ENCODE measurements at regions not wholly inside any gene's neighbourhood (a gene's known extent, or its start where the extent isn't known, plus 50 kb on each side); places are given as distances from the start of the nearest gene placed in this dataset.
"Not testable (repeated sequence)": the region's sequence is repeated elsewhere in the genome, so short reads cannot be mapped to it uniquely, and the experiment has no call there.

GRCh38 chr7:68767462-68767861, 830.8 kb upstream of the AUTS2 start:
- TF ChIP-seq, protein P1, sequence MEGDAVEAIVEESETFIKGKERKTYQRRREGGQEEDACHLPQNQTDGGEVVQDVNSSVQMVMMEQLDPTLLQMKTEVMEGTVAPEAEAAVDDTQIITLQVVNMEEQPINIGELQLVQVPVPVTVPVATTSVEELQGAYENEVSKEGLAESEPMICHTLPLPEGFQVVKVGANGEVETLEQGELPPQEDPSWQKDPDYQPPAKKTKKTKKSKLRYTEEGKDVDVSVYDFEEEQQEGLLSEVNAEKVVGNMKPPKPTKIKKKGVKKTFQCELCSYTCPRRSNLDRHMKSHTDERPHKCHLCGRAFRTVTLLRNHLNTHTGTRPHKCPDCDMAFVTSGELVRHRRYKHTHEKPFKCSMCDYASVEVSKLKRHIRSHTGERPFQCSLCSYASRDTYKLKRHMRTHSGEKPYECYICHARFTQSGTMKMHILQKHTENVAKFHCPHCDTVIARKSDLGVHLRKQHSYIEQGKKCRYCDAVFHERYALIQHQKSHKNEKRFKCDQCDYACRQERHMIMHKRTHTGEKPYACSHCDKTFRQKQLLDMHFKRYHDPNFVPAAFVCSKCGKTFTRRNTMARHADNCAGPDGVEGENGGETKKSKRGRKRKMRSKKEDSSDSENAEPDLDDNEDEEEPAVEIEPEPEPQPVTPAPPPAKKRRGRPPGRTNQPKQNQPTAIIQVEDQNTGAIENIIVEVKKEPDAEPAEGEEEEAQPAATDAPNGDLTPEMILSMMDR (IDR thresholded peaks at IDR 0.05; ENCODE audit: insufficient read depth, low read length, poor library complexity, severe bottlenecking) = no peak
- DNase-seq (ENCODE audit: low read depth) = no peak
- H3K4me3 ChIP-seq (ENCODE audit: low read depth, low read length) = no peak overlapping the region
- no peaks in the 10 kb centered on the region for H3K27me3 ChIP-seq (ENCODE audit: control insufficient read depth, insufficient read depth, low read length)
- no peaks in the 10 kb centered on the region for H3K36me3 ChIP-seq (ENCODE audit: control insufficient read depth, insufficient read depth, low read length)

- Histone ChIP-seq H3K27me3 (ENCODE audit: control insufficient read depth, insufficient read depth, low read length) (no peaks in the 10 kb centered on the region), H3K36me3 (ENCODE audit: control insufficient read depth, insufficient read depth, low read length) (no peaks in the 10 kb centered on the region), H3K4me3 (ENCODE audit: low read depth, low read length) (no peak overlapping the region)
- TF ChIP-seq, protein P1 (IDR thresholded peaks at IDR 0.05; ENCODE audit: insufficient read depth, low read length, poor library complexity, severe bottlenecking) = no peak
- DNase-seq (ENCODE audit: low read depth) = no peak
These were observed 827.6 kb upstream of the AUTS2 start for GRCh38 chr7:68770649-68771048.

- H3K4me3 ChIP-seq (ENCODE audit: low read depth, low read length) = no peak overlapping the region
- H3K27me3 ChIP-seq (ENCODE audit: control insufficient read depth, insufficient read depth, low read length) = no peaks in the 10 kb centered on the region
- DNase-seq (ENCODE audit: low read depth) = no peak
- TF ChIP-seq, protein P1 (IDR thresholded peaks at IDR 0.05; ENCODE audit: insufficient read depth, low read length, poor library complexity, severe bottlenecking) = no peak
- H3K36me3 ChIP-seq (ENCODE audit: control insufficient read depth, insufficient read depth, low read length) = no peaks in the 10 kb centered on the region
These were observed 821.9 kb upstream of the AUTS2 start for GRCh38 chr7:68776326-68776725.

DNA sequence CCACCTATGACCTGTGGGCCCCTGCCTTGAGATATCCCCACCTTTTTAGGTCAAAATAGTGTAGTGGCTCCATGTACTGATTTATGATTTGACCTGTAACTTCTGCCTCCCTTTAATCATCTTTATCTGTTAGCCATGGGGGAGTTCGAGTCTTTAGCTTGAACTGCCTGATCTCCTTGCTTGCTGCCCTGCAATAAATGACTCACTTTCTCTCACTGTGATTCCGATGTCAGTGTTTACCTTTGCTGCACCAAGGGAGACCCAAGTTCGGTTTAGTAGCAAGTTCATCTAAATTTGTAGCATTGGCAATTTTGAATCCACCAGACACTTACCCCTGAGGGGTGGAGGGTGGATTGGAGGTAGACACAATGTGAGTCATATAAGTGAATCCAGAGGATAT, 814.6 kb upstream of the AUTS2 start:
- TF ChIP-seq, protein P1 (IDR thresholded peaks at IDR 0.05; ENCODE audit: insufficient read depth, low read length, poor library complexity, severe bottlenecking) = no peak
- DNase-seq (ENCODE audit: low read depth) = no peak

GRCh38 chr7:68785036-68785435, 813.2 kb upstream of the AUTS2 start:
- Histone ChIP-seq H3K36me3 (ENCODE audit: control insufficient read depth, insufficient read depth, low read length) (no peaks in the 10 kb centered on the region), H3K4me3 (ENCODE audit: low read depth, low read length) (no peak overlapping the region), H3K27me3 (ENCODE audit: control insufficient read depth, insufficient read depth, low read length) (no peaks in the 10 kb centered on the region)
- no peak for DNase-seq (ENCODE audit: low read depth)
- TF ChIP-seq, protein P1 (IDR thresholded peaks at IDR 0.05; ENCODE audit: insufficient read depth, low read length, poor library complexity, severe bottlenecking) = no peak

More for the DNA sequence above, 814.6 kb upstream of the AUTS2 start:
- no peaks in the 10 kb centered on the region for H3K27me3 ChIP-seq (ENCODE audit: control insufficient read depth, insufficient read depth, low read length)
- no peaks in the 10 kb centered on the region for H3K36me3 ChIP-seq (ENCODE audit: control insufficient read depth, insufficient read depth, low read length)
- H3K4me3 ChIP-seq (ENCODE audit: low read depth, low read length) = no peak overlapping the region

- H3K4me3 ChIP-seq (ENCODE audit: low read depth, low read length) = no peak overlapping the region
- no peaks in the 10 kb centered on the region for H3K27me3 ChIP-seq (ENCODE audit: control insufficient read depth, insufficient read depth, low read length)
- TF ChIP-seq, protein P1 (IDR thresholded peaks at IDR 0.05; ENCODE audit: insufficient read depth, low read length, poor library complexity, severe bottlenecking) = no peak
- DNase-seq (ENCODE audit: low read depth) = no peak
- H3K36me3 ChIP-seq (ENCODE audit: control insufficient read depth, insufficient read depth, low read length) = no peaks in the 10 kb centered on the region
These were observed 810.7 kb upstream of the AUTS2 start for GRCh38 chr7:68787566-68787965.

GRCh38 chr7:68788529-68788928, 809.7 kb upstream of the AUTS2 start:
- H3K36me3 ChIP-seq (ENCODE audit: control insufficient read depth, insufficient read depth, low read length); H3K27me3 ChIP-seq (ENCODE audit: control insufficient read depth, insufficient read depth, low read length); DNase-seq (ENCODE audit: low read depth); H3K4me3 ChIP-seq (ENCODE audit: low read depth, low read length): not testable (repeated sequence)
